ENCODE measurements at regions not wholly inside any gene's neighbourhood (a gene's known extent, or its start where the extent isn't known, plus 50 kb on each side); places are given as distances from the start of the nearest gene placed in this dataset.
"Not testable (repeated sequence)": the region's sequence is repeated elsewhere in the genome, so short reads cannot be mapped to it uniquely, and the experiment has no call there.

- TF ChIP-seq, protein P1, sequence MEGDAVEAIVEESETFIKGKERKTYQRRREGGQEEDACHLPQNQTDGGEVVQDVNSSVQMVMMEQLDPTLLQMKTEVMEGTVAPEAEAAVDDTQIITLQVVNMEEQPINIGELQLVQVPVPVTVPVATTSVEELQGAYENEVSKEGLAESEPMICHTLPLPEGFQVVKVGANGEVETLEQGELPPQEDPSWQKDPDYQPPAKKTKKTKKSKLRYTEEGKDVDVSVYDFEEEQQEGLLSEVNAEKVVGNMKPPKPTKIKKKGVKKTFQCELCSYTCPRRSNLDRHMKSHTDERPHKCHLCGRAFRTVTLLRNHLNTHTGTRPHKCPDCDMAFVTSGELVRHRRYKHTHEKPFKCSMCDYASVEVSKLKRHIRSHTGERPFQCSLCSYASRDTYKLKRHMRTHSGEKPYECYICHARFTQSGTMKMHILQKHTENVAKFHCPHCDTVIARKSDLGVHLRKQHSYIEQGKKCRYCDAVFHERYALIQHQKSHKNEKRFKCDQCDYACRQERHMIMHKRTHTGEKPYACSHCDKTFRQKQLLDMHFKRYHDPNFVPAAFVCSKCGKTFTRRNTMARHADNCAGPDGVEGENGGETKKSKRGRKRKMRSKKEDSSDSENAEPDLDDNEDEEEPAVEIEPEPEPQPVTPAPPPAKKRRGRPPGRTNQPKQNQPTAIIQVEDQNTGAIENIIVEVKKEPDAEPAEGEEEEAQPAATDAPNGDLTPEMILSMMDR (conservative IDR thresholded peaks at IDR 0.05; ENCODE audit: low read depth, low read length) = not testable (repeated sequence)
- TF ChIP-seq EZH2 (IDR thresholded peaks at IDR 0.05; ENCODE audit: borderline replicate concordance, low read depth, low read length, poor library complexity, severe bottlenecking) = not testable (repeated sequence)
Observed at GRCh38 chr4:79559398-79559797, 151.4 kb upstream of the GK2 start.

All from A673 (cell line).